K562 (cell line): ENCODE measurements at regions not wholly inside any gene's neighbourhood (a gene's known extent, or its start where the extent isn't known, plus 50 kb on each side); places are given as distances from the start of the nearest gene placed in this dataset.

Experiments used
- ATAC-seq: fragments of 200-7000 bp; cut with Tn5 transposase; 3 replicates; pipeline ENCODE4 v1.9.1; 2020; ENCODE audit warnings: moderate library complexity
- BruUV-seq: library from RNA; stranded (reverse); fragments of 400-500 nt; replicated peaks from 2 replicates; lab custom pipeline; 2021; lab: Mats Ljungman, UMichigan
- CTCF ChIA-PET: fragments of 300-600 bp; formaldehyde crosslinking; extraction: SDS; loops from one replicate; lab custom pipeline; 2021; ENCODE audit warnings: low intra/inter-chr PET ratio; lab: Yijun Ruan, JAX
- POLR2A ChIA-PET: fragments of 300-600, 350-650 bp; sonication (Branson Sonifier 250); formaldehyde crosslinking; extraction: SDS; loops from one replicate; lab custom pipeline; 2021; ENCODE audit warnings: antibody characterized with exemption, inconsistent platforms; lab: Yijun Ruan, JAX
- DNase-seq, 4 experiments: peaks; one replicate each; pipeline versions ENCODE4 v3.0.0 to v3.0.0-alpha.2; 2011 to 2018; ENCODE audit warnings: low spot score in 3 of 4, mixed read lengths in 3 of 4; ENCODE audit errors: extremely low read depth in 1 of 4
- FAIRE-seq: peaks from 2 replicates; lab custom pipeline; 2011; peaks lifted over from hg19 to GRCh38; lab: Jason Lieb, UNC
- H2AFZ ChIP-seq: 2 replicates; pipeline ENCODE4 v1.6.0; 2011; ENCODE audit warnings: low read depth, low read length, control low read depth, inconsistent platforms
- H3K27ac ChIP-seq: fragments of 200-600 bp; 3 replicates; pipeline ENCODE4 v1.8.0; 2011; ENCODE audit warnings: low read depth, mild to moderate bottlenecking, control low read depth, inconsistent platforms, low read length, moderate library complexity, mixed read lengths; ENCODE audit errors: extremely low read depth
- H3K27me3 ChIP-seq, 2 experiments: fragments of 300-600 bp in 1 of 2; 2 replicates in 1 of 2; 3 replicates in 1 of 2; pipeline versions ENCODE4 v1.6.0 to v1.8.0; 2011; ENCODE audit warnings: inconsistent platforms in 2 of 2, low read length in 2 of 2, mild to moderate bottlenecking in 1 of 2, mixed read lengths in 1 of 2, moderate library complexity in 1 of 2; ENCODE audit not compliant: control insufficient read depth in 2 of 2, insufficient read depth in 2 of 2
- H3K36me3 ChIP-seq: fragments of 300-600 bp; 3 replicates; pipeline ENCODE4 v1.8.0; 2011; ENCODE audit warnings: mild to moderate bottlenecking, low read length, inconsistent platforms; ENCODE audit not compliant: control insufficient read depth, insufficient read depth
- H3K4me1 ChIP-seq, 2 experiments: fragments of 200-600 bp in 1 of 2; replicated peaks in 1 of 2; 2 replicates in 1 of 2; 3 replicates in 1 of 2; pipeline versions ENCODE4 v1.5.1 to v1.8.0; 2011; ENCODE audit warnings: inconsistent platforms in 2 of 2, low read length in 2 of 2, mild to moderate bottlenecking in 1 of 2, mixed read lengths in 1 of 2, moderate library complexity in 1 of 2; ENCODE audit not compliant: control insufficient read depth in 2 of 2, insufficient read depth in 2 of 2
- H3K4me2 ChIP-seq: 2 replicates; pipeline ENCODE4 v1.6.1; 2011; ENCODE audit warnings: low read length, control low read depth, inconsistent platforms, mixed read lengths; ENCODE audit not compliant: insufficient read depth
- H3K4me3 ChIP-seq: fragments of 200-600 bp; sonication (generic), shearing (Covaris generic); 2 replicates; pipeline ENCODE4 v1.5.1; 2016; ENCODE audit warnings: control low read depth, inconsistent platforms
- H3K79me2 ChIP-seq: fragments of 200-600 bp; 3 replicates; pipeline ENCODE4 v1.8.0; 2011; ENCODE audit warnings: low read length, inconsistent platforms; ENCODE audit not compliant: control insufficient read depth, insufficient read depth
- H3K9ac ChIP-seq, 2 experiments: 2 replicates each; pipeline versions ENCODE4 v1.6.0 to v1.6.1; 2011; ENCODE audit warnings: low read depth in 2 of 2, low read length in 2 of 2, control low read depth in 1 of 2, inconsistent platforms in 1 of 2, mild to moderate bottlenecking in 1 of 2, mixed read lengths in 1 of 2; ENCODE audit not compliant: insufficient read depth in 1 of 2
- H3K9me1 ChIP-seq: one replicate; pipeline ENCODE4 v1.6.0; 2011; ENCODE audit warnings: inconsistent platforms, mild to moderate bottlenecking, low read length, moderate library complexity; ENCODE audit not compliant: control insufficient read depth, insufficient read depth
- H3K9me3 ChIP-seq: replicated peaks from 2 replicates; pipeline ENCODE4 v1.5.1; 2011; ENCODE audit warnings: low read depth, low read length, inconsistent platforms; ENCODE audit not compliant: control insufficient read depth, insufficient read depth
- H4K20me1 ChIP-seq: replicated peaks from 2 replicates; pipeline ENCODE4 v1.6.1; 2011; ENCODE audit warnings: low read length, inconsistent platforms, mixed read lengths; ENCODE audit not compliant: control insufficient read depth, insufficient read depth
- BRD4 ChIP-seq: fragments of 200-600 bp; sonication (generic); IDR thresholded peaks from 2 replicates; pipeline ENCODE4 v1.6.1; 2017; ENCODE audit warnings: inconsistent platforms
- CHD7 ChIP-seq: fragments of 200-600 bp; sonication (generic); IDR thresholded peaks from one replicate; pipeline ENCODE4 v1.6.1; 2012; ENCODE audit warnings: mild to moderate bottlenecking, low read depth, low read length, inconsistent platforms
- PML ChIP-seq: IDR thresholded peaks from 2 replicates; pipeline ENCODE4 v1.6.1; 2012; ENCODE audit warnings: low read length, inconsistent platforms
- PRMT5 ChIP-seq: sonication (generic); formaldehyde crosslinking; IDR thresholded peaks from 2 replicates; pipeline ENCODE4 v1.5.0; 2020; ENCODE audit warnings: missing genetic modification reagents
- STAT5B ChIP-seq: fragments of 250-450 bp; sonication (Bioruptor Pico); IDR thresholded peaks from 2 replicates; pipeline ENCODE4 v1.8.0; 2021; ENCODE audit warnings: mild to moderate bottlenecking, inconsistent platforms
- TAF1 ChIP-seq: IDR thresholded peaks from 2 replicates; pipeline ENCODE4 v1.6.1; 2011; ENCODE audit warnings: mild to moderate bottlenecking, low read length, moderate library complexity; ENCODE audit not compliant: insufficient read depth, control insufficient read depth, severe bottlenecking; ENCODE audit errors: extremely low read depth
- ZNF212 ChIP-seq: fragments of 450-650 bp; formaldehyde crosslinking; IDR thresholded peaks from 2 replicates; pipeline ENCODE4 v1.4.0; 2020; ENCODE audit warnings: mild to moderate bottlenecking
- ZNF217 ChIP-seq: sonication (generic); formaldehyde crosslinking; IDR thresholded peaks from 2 replicates; pipeline ENCODE4 v1.8.0; 2022; ENCODE audit warnings: mild to moderate bottlenecking, missing genetic modification reagents
- WGBS: fragments of 100-300 bp; shearing (Covaris generic); methylation state at CpG from one replicate; pipeline ENCODE4 v1.1.6; 2016; ENCODE audit warnings: low coverage, mixed read lengths; ENCODE audit not compliant: insufficient coverage; ENCODE audit errors: missing lambda C conversion rate; 5-methylcytosine and 5-hydroxymethylcytosine counted together
- in situ Hi-C: fragments of 300-500 bp; cut with MboI; formaldehyde crosslinking; loops from 4 replicates; pipeline ENCODE4 v1.15.0; 2018; ENCODE audit warnings: inconsistent platforms, mixed read lengths
- intact Hi-C: fragments of 100-400 bp; cut with micrococcal nuclease; formaldehyde crosslinking; loops from 2 replicates; pipeline ENCODE4 v1.14.2; 2022
- TF ChIP-seq, protein P1 (sequence below): fragments of 450-650 bp; formaldehyde crosslinking; IDR thresholded peaks from 2 replicates; pipeline ENCODE4 v1.4.0; 2020; ENCODE audit warnings: mild to moderate bottlenecking, moderate library complexity

GRCh38 chr1:60141743-60142142 is 68.2 kb upstream of the C1orf87 start:
- H3K9ac ChIP-seq = no peak overlapping the region
- no peak for FAIRE-seq
- no peak for ATAC-seq
- no peaks in the 10 kb centered on the region for H3K4me1 ChIP-seq
- 0 out of 2 replicates have a peak, but pooled peaks cover 1% of the 10 kb centered on the region for H3K9me3 ChIP-seq
- no peak overlapping the region for H3K4me3 ChIP-seq
- no peak overlapping the region for H3K4me2 ChIP-seq
- WGBS = 0% methylated on average over 1 of the region's 1 CpG
- ChIA-PET CTCF (no interaction called here), POLR2A (no interaction called here)
- intact Hi-C loops (no loop called here), in situ Hi-C loops (no loop called here)
- H3K79me2 ChIP-seq = no peaks in the 10 kb centered on the region
- no peak for DNase-seq
- H3K27me3 ChIP-seq = no peaks in the 10 kb centered on the region
- H3K36me3 ChIP-seq = no peaks in the 10 kb centered on the region
- H4K20me1 ChIP-seq = no peaks in the 10 kb centered on the region
- H2AFZ ChIP-seq = no peak overlapping the region
- H3K27ac ChIP-seq = no peak overlapping the region
- BruUV-seq = no TSS peak
- no peaks in the 10 kb centered on the region for H3K9me1 ChIP-seq
- no peak for TF ChIP-seq PML
- TF ChIP-seq ZNF212 (CRISPR knock-in tag) = no peak
- TF ChIP-seq CHD7 = no peak
- TF ChIP-seq BRD4 = no peak
- TF ChIP-seq TAF1 = no peak
- TF ChIP-seq PRMT5 (CRISPR knock-in tag) = no peak
- no peak for TF ChIP-seq ZNF217 (CRISPR knock-in tag)
- TF ChIP-seq STAT5B (CRISPR knock-in tag) = no peak
- TF ChIP-seq, protein P1, sequence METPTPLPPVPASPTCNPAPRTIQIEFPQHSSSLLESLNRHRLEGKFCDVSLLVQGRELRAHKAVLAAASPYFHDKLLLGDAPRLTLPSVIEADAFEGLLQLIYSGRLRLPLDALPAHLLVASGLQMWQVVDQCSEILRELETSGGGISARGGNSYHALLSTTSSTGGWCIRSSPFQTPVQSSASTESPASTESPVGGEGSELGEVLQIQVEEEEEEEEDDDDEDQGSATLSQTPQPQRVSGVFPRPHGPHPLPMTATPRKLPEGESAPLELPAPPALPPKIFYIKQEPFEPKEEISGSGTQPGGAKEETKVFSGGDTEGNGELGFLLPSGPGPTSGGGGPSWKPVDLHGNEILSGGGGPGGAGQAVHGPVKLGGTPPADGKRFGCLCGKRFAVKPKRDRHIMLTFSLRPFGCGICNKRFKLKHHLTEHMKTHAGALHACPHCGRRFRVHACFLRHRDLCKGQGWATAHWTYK (CRISPR knock-in tag) = no peak
